Cardiac muscle cell (in vitro differentiated cells and primary cell): ENCODE measurements at regions not wholly inside any gene's neighbourhood (a gene's known extent, or its start where the extent isn't known, plus 50 kb on each side); places are given as distances from the start of the nearest gene placed in this dataset.

ENCODE experiments used
- DNase-seq, 2 donors: peaks; one replicate each; pipeline versions ENCODE4 v3.0.0 to v3.0.0-alpha.2; 2010 to 2017; ENCODE audit warnings: low read depth in 1 of 2, low spot score in 1 of 2
- H3K27ac ChIP-seq: fragments of 200-600 bp; sonication (generic); 2 replicates; pipeline ENCODE4 v1.5.1; 2016
- H3K27me3 ChIP-seq: fragments of 200-600 bp; sonication (generic); 2 replicates; pipeline ENCODE4 v1.6.0; 2016; ENCODE audit warnings: control low read depth
- H3K36me3 ChIP-seq: fragments of 200-600 bp; sonication (generic); 2 replicates; pipeline ENCODE4 v1.5.1; 2016; ENCODE audit warnings: control low read depth
- H3K4me1 ChIP-seq: fragments of 200-600 bp; sonication (generic); 2 replicates; pipeline ENCODE4 v1.8.1; 2017; ENCODE audit warnings: low read depth, mild to moderate bottlenecking, mixed run types
- H3K4me3 ChIP-seq: fragments of 200-600 bp; sonication (generic); 2 replicates; pipeline ENCODE4 v1.5.1; 2016; ENCODE audit warnings: mild to moderate bottlenecking
- H3K9me3 ChIP-seq: fragments of 200-600 bp; sonication (generic); 2 replicates; pipeline ENCODE4 v1.5.1; 2017; ENCODE audit warnings: low read depth, mild to moderate bottlenecking, control low read depth
- TF ChIP-seq, protein P1 (sequence below): IDR thresholded peaks from 2 replicates; pipeline ENCODE4 v1.5.1; 2012; ENCODE audit warnings: low read depth, mild to moderate bottlenecking, low read length

DNA sequence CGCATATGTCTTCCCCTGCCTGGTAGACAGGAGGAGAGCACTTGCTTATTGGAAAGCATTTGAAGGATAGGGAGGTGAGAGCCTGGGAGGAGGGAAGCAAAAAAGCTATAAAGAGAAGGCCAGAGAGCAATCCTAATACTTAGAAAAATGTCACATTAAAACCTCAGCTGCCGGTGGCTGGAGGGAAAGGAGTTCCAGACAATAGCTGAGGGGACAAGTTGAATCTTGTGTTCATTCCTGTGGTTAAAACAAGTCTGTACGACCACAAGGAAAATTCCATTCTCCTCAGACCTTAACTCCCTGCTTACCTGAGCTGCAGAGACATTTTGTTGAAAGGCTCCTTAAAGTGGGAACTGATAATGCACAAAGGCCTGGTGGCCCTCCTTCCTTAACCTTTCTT is 218.8 kb upstream of the CAMK1G start:
- H3K27ac ChIP-seq, result no peak overlapping the region
- H3K9me3 ChIP-seq, result no peaks in the 10 kb centered on the region
- no peaks in the 10 kb centered on the region for H3K27me3 ChIP-seq
- H3K4me1 ChIP-seq, result no peaks in the 10 kb centered on the region
- no peak for DNase-seq
- H3K4me3 ChIP-seq, result no peak overlapping the region
- TF ChIP-seq, protein P1, sequence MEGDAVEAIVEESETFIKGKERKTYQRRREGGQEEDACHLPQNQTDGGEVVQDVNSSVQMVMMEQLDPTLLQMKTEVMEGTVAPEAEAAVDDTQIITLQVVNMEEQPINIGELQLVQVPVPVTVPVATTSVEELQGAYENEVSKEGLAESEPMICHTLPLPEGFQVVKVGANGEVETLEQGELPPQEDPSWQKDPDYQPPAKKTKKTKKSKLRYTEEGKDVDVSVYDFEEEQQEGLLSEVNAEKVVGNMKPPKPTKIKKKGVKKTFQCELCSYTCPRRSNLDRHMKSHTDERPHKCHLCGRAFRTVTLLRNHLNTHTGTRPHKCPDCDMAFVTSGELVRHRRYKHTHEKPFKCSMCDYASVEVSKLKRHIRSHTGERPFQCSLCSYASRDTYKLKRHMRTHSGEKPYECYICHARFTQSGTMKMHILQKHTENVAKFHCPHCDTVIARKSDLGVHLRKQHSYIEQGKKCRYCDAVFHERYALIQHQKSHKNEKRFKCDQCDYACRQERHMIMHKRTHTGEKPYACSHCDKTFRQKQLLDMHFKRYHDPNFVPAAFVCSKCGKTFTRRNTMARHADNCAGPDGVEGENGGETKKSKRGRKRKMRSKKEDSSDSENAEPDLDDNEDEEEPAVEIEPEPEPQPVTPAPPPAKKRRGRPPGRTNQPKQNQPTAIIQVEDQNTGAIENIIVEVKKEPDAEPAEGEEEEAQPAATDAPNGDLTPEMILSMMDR, result no peak
- no peaks in the 10 kb centered on the region for H3K36me3 ChIP-seq

DNA sequence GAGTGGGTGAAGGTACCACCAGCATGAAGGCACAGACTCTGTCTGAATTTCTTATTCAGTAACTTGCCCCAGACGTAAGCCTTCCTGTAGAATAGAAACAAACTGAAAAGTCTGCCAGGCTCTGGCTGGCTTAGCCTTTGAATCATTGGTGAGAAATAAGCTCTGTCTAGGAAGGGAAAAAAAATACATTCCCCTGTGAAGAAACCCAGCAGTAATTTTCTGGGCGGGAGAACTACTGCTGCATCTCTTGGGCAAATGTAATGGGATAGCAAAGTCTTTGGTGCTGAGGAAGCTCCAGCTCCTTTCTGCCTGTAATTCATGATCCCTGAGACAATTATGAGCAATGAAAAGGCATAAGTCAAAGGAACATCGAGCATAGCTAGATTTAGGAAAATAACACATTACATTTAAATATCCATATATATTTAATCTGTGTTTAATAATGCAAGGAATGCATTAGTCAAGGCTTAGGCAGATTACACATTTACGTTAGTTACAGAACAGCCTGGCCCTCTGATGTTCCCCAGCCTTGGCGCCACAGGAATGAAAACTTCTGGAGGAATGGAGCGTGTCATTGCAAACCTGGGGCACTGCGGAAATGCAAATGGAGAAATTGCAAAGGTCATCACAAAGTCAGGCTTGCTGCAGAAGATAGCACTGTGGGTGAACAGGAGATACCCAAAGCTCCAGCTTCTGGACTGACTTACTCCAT is 216.3 kb upstream of the CAMK1G start:
- TF ChIP-seq, protein P1, result no peak
- DNase-seq, result peak in 1 of 2 donors; percentile 64

DNA sequence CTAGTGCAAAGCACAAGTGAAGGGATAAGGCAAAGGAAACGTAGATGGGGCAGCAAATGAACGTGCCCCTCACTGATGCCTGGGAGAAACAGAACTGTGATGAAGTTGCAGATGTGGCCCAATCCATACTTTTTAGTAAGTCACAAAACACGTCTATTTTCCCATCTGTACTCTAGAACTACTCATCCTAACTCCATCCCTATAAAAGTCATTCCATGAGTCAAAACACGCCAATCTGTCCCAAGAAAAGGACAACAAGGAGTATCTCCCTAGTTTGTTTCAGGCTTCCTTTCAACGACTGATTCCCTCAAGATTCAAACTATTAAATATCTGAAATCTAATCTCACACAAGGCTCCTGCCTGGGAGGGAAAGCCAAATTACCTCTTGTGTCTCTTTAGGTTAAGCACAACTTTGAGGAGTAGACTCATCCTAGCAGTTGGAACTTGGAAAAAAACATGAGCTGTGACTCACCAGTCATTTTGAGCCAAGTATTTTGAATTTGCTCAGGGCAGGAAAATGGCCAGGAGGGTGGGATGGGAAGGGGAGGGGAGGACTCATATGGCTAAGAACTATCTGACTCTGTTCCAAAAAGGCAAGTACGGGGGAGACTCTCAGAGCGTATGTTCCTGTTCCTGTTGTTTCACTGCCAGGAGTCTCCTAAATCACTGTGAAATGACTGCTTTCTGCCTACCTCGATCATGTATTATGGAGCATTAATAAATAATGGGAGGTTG is 214.5 kb upstream of the CAMK1G start:
- H3K4me3 ChIP-seq, result no peak overlapping the region
- no peak overlapping the region for H3K27ac ChIP-seq
- no peaks in the 10 kb centered on the region for H3K9me3 ChIP-seq
- H3K4me1 ChIP-seq, result no peaks in the 10 kb centered on the region
- TF ChIP-seq, protein P1, result no peak
- DNase-seq, result peak in 1 of 2 donors; percentile 98
- H3K27me3 ChIP-seq, result no peaks in the 10 kb centered on the region
- no peaks in the 10 kb centered on the region for H3K36me3 ChIP-seq

More for the DNA sequence above, 216.3 kb upstream of the CAMK1G start:
- no peak overlapping the region for H3K27ac ChIP-seq
- H3K27me3 ChIP-seq, result no peaks in the 10 kb centered on the region
- no peaks in the 10 kb centered on the region for H3K4me1 ChIP-seq
- no peaks in the 10 kb centered on the region for H3K9me3 ChIP-seq
- no peak overlapping the region for H3K4me3 ChIP-seq
- H3K36me3 ChIP-seq, result no peaks in the 10 kb centered on the region

DNA sequence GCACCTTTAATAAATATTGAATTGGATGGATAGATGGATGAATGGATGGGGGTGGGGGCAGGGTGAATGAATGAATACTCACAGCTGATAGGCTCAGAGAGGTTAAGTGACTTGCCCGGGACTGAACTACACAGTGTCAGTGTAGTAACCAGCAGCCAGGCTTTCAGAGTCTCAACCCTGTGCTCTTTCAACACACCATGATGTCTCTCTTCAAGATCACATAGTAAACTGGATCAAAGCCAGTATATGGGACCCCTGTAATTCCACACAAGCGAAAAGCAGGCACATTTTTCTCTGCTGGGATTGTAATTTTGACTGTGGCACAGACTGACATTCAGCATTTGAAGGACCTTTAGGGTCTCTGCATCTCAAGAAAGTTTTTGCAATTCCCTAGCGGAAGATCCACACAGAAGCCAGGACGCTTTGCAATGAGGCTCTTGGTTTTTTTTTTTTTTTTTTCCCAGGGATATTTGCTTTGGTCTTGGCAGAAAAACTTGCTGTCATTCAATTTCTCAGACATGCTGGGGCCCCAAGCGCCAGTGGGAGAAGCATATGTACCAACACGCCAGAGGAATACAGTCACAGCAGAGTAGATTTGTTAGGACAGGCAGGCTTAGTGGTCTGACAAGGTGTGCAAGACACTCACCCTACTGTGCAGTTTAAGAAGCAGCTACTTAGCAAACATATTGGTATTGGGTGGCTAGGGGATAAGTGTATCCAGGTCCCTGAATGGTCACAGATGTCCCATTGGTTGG is 213.1 kb upstream of the CAMK1G start:
- H3K36me3 ChIP-seq, result no peaks in the 10 kb centered on the region
- no peaks in the 10 kb centered on the region for H3K9me3 ChIP-seq
- H3K4me3 ChIP-seq, result no peak overlapping the region
- TF ChIP-seq, protein P1, result no peak
- no peak for DNase-seq
- no peaks in the 10 kb centered on the region for H3K27me3 ChIP-seq
- H3K4me1 ChIP-seq, result no peaks in the 10 kb centered on the region
- H3K27ac ChIP-seq, result no peak overlapping the region

DNA sequence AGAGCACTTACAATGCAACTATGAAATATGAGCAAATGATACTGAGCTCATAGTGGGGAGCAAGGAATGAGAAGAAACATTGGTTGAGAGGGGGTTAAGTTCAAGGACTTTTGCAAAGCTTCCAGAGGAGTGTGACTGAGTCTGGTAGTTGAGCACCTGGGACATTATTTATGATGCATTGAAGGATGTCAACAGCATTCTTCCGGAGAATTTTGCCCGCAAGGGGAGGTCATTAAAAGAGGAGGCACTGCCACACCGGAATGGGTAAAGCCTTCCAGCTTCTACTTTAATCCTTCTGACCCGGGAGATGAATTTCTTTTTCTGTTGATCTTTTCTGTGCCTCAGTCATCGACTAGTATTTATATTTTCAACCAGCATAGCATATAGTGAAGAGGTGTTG is 208.4 kb upstream of the CAMK1G start:
- Histone ChIP-seq H3K27ac (no peak overlapping the region), H3K9me3 (no peaks in the 10 kb centered on the region), H3K36me3 (no peaks in the 10 kb centered on the region), H3K4me3 (no peak overlapping the region), H3K27me3 (no peaks in the 10 kb centered on the region), H3K4me1 (no peaks in the 10 kb centered on the region)
- DNase-seq, result no peak
- TF ChIP-seq, protein P1, result no peak
